ENCODE measurements at regions not wholly inside any gene's neighbourhood (a gene's known extent, or its start where the extent isn't known, plus 50 kb on each side); places are given as distances from the start of the nearest gene placed in this dataset.

DNA sequence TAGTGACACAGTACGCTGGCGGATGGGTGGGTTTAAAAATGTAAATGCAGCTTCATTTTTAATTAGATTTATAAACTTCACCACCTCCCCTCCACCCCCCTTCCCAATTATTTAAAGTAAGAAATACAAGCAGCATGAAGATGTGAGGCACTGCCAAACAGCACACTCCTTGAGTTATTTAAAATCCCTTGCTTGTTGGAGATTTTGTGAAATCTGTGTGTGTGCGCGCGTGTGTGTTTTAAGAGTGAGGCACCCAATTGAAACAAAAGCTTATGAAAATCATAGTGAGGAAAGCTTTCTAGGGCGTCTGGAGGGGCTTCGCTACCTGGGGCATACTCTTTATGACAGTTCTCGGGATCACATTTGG is 219.6 kb upstream of the IRX3 start:
- TF ChIP-seq ZFX (IDR thresholded peaks at IDR 0.05; ENCODE audit: borderline replicate concordance) = no peak
- TF ChIP-seq, protein P1, sequence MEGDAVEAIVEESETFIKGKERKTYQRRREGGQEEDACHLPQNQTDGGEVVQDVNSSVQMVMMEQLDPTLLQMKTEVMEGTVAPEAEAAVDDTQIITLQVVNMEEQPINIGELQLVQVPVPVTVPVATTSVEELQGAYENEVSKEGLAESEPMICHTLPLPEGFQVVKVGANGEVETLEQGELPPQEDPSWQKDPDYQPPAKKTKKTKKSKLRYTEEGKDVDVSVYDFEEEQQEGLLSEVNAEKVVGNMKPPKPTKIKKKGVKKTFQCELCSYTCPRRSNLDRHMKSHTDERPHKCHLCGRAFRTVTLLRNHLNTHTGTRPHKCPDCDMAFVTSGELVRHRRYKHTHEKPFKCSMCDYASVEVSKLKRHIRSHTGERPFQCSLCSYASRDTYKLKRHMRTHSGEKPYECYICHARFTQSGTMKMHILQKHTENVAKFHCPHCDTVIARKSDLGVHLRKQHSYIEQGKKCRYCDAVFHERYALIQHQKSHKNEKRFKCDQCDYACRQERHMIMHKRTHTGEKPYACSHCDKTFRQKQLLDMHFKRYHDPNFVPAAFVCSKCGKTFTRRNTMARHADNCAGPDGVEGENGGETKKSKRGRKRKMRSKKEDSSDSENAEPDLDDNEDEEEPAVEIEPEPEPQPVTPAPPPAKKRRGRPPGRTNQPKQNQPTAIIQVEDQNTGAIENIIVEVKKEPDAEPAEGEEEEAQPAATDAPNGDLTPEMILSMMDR (IDR thresholded peaks at IDR 0.05) = no peak
- no peak overlapping the region for H3K27ac ChIP-seq

DNA sequence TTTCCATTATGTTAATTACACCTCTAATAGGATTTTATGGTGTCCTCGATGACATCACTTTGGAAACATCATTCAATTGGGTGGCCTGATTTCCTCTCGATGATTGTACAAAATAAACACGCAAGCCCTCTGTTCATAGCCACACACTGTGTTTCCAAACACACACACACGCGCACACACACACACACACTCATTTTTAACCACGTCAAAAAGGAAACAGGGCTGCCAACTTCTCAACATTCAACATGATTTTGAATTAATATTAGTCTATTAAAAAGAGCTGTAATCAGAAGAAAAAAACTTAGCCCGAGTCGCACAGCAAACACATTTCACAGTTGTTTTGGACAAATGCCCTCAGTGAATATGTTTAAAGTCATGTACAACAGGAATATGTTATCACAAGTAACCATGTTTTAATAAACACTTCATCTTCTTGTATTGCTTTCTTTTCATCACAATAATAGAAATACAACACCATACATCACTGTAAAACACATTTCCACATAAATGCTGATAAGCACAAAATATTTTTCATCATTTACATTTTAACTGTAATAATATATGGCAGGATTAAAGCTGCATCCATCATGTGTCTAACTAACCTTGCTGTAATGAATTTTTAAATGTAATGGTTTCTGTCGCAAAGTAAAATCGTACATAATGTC is 219.1 kb upstream of the IRX3 start:
- 0 out of 2 replicates have a peak overlapping the region, but pooled peaks have one; percentile 6 for H3K27ac ChIP-seq
- TF ChIP-seq, protein P1 (IDR thresholded peaks at IDR 0.05) = no peak

DNA sequence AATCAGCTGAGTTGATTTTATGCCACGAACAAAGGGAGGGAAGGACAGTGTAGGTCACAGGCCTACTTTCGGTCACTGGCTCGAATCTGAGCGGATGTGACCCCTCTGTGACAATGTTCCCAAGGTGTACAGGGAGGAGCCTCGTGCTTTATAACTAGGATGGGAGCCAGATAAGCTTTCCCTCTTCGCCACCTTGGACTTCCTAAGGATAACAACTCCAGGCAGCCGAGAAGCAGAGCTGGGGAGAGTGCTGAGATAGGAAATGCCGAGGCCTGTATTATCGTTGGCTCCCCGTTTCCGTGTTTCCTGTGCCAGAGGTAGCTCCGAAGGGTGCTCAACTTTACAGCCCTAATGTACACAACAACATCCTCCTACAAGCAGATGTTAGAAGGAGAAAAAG is 217.8 kb upstream of the IRX3 start:
- H3K27ac ChIP-seq = no peak overlapping the region
- no peak for TF ChIP-seq ZFX (IDR thresholded peaks at IDR 0.05; ENCODE audit: borderline replicate concordance)
- TF ChIP-seq, protein P1 (IDR thresholded peaks at IDR 0.05) = no peak

DNA sequence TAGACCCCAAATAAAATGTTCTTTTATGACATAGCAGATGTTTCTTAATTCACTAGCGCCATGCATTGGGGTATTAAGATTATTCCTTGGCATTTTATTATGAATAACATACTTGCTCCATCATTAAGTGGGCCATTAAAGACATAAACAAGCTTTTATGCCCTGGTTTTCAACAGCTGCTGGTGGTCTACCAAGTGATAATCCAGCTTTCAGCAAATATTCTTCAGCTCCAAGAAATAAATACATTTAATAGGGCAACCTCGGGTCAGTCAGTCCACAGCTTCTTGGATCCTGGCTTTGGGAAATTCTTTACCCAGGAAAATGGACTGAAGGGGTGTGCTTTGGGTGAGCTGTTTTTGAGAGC is 217.3 kb upstream of the IRX3 start:
- TF ChIP-seq ZFX (IDR thresholded peaks at IDR 0.05; ENCODE audit: borderline replicate concordance) = no peak
- TF ChIP-seq, protein P1 (IDR thresholded peaks at IDR 0.05) = no peak
- no peak overlapping the region for H3K27ac ChIP-seq

DNA sequence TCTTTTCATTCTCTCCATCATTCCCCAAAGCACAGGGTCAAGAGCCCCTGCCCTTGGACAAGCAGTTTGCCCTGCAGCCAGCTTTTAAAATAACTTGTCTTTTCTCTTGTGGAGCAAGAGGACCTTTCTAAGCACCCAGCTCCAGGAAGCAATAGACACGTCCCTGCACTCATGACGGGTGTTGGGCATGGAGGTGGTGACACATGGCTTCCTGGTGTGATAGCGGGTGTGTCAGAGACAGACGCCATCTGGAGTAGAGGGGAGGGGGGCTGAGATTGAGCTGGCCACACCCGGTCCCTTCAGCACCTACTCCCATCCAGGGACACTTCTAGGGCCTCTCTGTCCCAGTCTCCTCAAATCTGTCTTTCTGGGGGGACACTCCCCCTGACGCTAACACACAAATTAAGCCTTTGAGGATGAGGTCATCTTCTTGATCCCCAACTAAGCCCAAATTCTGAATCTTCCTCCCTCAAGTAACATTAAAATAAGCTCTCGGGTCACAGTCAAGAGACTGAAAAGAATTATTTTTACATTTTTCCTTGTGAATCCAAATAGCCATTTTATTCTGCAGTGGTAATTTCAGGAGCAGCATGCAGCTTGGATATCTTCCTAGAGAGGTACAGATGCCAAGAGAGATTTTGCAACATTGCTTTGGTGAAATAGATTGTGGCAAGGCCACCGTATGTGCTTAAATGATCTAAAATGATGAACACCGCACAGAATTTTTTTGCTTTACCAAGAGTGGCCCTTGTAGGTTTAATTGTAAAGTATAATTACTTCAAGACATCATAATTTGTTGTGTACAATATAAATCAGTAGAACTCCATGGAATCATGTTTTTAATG is 216.6 kb upstream of the IRX3 start:
- TF ChIP-seq ZFX (IDR thresholded peaks at IDR 0.05; ENCODE audit: borderline replicate concordance) = no peak
- TF ChIP-seq, protein P1 (IDR thresholded peaks at IDR 0.05) = no peak
- H3K27ac ChIP-seq = no peak overlapping the region

DNA sequence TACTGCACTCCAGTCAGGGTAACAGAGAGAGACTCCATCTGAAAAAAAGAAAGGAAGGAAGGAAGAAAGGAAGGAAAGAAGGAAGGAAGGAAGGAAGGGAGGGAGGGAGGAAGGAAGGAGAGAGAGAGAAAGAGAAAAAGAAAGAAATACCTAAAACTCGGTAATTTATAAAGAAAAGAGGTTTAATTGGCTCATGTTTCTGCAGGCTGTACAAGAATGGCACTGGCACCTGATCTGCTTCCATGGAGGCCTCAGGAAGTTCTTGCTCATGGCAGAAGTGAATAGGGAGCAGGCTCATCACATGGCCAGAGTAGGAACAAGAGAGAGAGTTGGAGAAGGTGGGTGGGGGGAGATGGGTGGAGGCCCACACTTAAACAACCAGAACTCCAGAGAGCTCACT is 215.2 kb upstream of the IRX3 start:
- TF ChIP-seq ZFX (IDR thresholded peaks at IDR 0.05; ENCODE audit: borderline replicate concordance) = no peak
- TF ChIP-seq, protein P1 (IDR thresholded peaks at IDR 0.05) = no peak
- no peak overlapping the region for H3K27ac ChIP-seq

DNA sequence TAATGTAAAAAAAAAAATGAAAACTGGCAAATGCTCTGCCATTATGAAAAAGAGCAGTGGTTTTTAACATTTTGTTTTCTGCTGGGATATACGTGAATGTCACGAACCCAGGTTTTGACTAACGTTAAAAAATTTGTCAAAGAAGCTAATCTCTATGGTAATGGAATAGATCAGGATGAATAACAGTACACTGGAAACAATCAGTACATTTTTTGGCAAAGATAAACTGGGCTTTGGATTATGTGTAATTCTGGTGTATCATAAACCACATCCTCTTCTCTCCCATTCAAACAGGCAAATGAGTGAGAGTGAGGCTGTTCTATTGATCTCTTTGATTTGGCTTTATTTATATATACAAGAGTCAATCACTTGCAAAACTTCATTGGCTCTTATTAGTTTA is 207.0 kb upstream of the IRX3 start:
- TF ChIP-seq, protein P1 (IDR thresholded peaks at IDR 0.05) = no peak
- no peak for TF ChIP-seq ZFX (IDR thresholded peaks at IDR 0.05; ENCODE audit: borderline replicate concordance)
- H3K27ac ChIP-seq = no peak overlapping the region
